ENCODE measurements at regions not wholly inside any gene's neighbourhood (a gene's known extent, or its start where the extent isn't known, plus 50 kb on each side); places are given as distances from the start of the nearest gene placed in this dataset.

DNA sequence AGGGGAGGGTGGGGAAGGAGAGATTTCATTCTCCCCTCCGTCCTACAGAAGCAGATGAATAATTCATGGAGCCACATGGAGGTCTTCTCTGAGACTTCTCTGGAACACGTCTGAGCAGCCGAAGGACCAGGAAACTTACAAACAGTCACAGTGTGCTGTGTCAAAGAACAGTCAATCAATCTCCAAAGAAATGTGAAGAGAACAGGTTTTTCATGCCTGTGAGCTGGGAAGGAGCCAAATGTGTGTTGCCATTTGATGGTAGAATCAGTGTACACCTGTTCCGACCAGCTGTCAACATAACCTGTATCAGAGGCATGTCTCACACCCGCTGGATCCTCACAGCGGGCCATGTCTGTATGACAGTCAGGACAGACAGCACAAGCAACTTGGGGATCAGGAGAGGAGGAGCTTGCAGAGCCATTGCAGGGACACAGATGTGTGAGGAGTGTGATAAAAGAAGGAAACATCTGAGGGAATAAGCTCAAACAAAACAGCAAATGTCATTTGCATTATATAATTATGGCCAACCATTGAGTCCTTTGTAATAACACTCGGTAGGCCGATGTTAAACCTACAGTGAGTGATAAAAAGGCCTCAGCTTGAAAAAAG, 298.5 kb downstream of the EN1 start:
- no peaks in the 10 kb centered on the region for H3K9me3 ChIP-seq (ENCODE audit: low read depth)
- H3K9ac ChIP-seq, result no peak overlapping the region
- Mint-ChIP-seq H3K36me3 (peaks cover 4% of the 10 kb centered on the region), H3K9me3 (peaks cover 7% of the 10 kb centered on the region), H3K27ac (peak overlapping the region; percentile 7), H3K27me3 (ENCODE audit: insufficient read depth, low read depth) (peaks cover 2% of the 10 kb centered on the region), H3K4me3 (no peak overlapping the region), H3K4me1 (peaks cover 11% of the 10 kb centered on the region)
- no peaks in the 10 kb centered on the region for H3K4me1 ChIP-seq
- DNase-seq (ENCODE audit: low spot score), result no peak
- no peaks in the 10 kb centered on the region for H4K20me1 ChIP-seq (ENCODE audit: low read depth)
- H2AFZ ChIP-seq (replicated peaks), result no peak overlapping the region
- no peaks in the 10 kb centered on the region for H3K27me3 ChIP-seq
- H3K27ac ChIP-seq, result no peak overlapping the region
- H3K4me2 ChIP-seq, result no peak overlapping the region
- no peaks in the 10 kb centered on the region for H3K36me3 ChIP-seq
- H3K79me2 ChIP-seq (ENCODE audit: low read depth), result no peaks in the 10 kb centered on the region
- no peak overlapping the region for H3K4me3 ChIP-seq
- H3F3A ChIP-seq (ENCODE audit: low read depth), result no peaks in the 10 kb centered on the region
- TF ChIP-seq, protein P1, sequence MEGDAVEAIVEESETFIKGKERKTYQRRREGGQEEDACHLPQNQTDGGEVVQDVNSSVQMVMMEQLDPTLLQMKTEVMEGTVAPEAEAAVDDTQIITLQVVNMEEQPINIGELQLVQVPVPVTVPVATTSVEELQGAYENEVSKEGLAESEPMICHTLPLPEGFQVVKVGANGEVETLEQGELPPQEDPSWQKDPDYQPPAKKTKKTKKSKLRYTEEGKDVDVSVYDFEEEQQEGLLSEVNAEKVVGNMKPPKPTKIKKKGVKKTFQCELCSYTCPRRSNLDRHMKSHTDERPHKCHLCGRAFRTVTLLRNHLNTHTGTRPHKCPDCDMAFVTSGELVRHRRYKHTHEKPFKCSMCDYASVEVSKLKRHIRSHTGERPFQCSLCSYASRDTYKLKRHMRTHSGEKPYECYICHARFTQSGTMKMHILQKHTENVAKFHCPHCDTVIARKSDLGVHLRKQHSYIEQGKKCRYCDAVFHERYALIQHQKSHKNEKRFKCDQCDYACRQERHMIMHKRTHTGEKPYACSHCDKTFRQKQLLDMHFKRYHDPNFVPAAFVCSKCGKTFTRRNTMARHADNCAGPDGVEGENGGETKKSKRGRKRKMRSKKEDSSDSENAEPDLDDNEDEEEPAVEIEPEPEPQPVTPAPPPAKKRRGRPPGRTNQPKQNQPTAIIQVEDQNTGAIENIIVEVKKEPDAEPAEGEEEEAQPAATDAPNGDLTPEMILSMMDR (IDR thresholded peaks at IDR 0.05), result no peak

DNA sequence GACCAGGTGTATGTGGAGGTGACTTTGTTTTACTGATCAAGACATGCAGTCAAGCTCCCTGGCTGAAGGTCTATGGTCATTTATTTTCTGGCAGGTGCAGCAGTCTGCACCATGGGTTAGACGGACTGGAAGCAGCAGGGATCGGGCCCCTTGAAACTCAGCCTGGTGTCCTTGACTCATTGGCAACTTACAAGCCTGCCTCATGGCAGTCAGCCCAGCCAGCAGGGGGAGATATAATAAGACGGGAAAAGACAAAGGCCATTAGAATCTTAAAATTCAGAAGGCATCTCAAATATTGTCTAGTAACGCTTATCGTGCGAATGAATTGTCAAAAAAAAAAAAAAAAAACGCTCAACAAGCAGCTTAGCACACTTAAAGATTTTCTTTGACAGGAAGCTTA, 308.2 kb downstream of the EN1 start:
- H3K27ac ChIP-seq, result no peak overlapping the region
- no peak overlapping the region for H2AFZ ChIP-seq (replicated peaks)
- H3K79me2 ChIP-seq (ENCODE audit: low read depth), result no peaks in the 10 kb centered on the region
- Mint-ChIP-seq H3K4me1 (no peaks in the 10 kb centered on the region), H3K27ac (no peak overlapping the region), H3K4me3 (no peak overlapping the region), H3K27me3 (ENCODE audit: insufficient read depth, low read depth) (peaks cover 12% of the 10 kb centered on the region), H3K36me3 (peaks cover 3% of the 10 kb centered on the region), H3K9me3 (peaks cover 11% of the 10 kb centered on the region)
- no peaks in the 10 kb centered on the region for H3K27me3 ChIP-seq
- no peaks in the 10 kb centered on the region for H4K20me1 ChIP-seq (ENCODE audit: low read depth)
- H3K9me3 ChIP-seq (ENCODE audit: low read depth), result no peaks in the 10 kb centered on the region
- DNase-seq (ENCODE audit: low spot score), result peak; percentile 31
- H3K4me3 ChIP-seq, result no peak overlapping the region
- no peaks in the 10 kb centered on the region for H3K4me1 ChIP-seq
- H3K36me3 ChIP-seq, result no peaks in the 10 kb centered on the region
- no peak overlapping the region for H3K9ac ChIP-seq
- TF ChIP-seq, protein P1 (IDR thresholded peaks at IDR 0.05), result peak; percentile 59
- no peak for TF ChIP-seq EZH2 (IDR thresholded peaks at IDR 0.05)
- no peak overlapping the region for H3K4me2 ChIP-seq
- no peaks in the 10 kb centered on the region for H3F3A ChIP-seq (ENCODE audit: low read depth)

GRCh38 chr2:118536306-118536705, 311.1 kb downstream of the EN1 start:
- H3K27me3 ChIP-seq, result no peaks in the 10 kb centered on the region
- Mint-ChIP-seq H3K27ac (no peak overlapping the region), H3K9me3 (no peaks in the 10 kb centered on the region), H3K36me3 (no peaks in the 10 kb centered on the region), H3K4me1 (peaks cover 2% of the 10 kb centered on the region), H3K4me3 (no peak overlapping the region), H3K27me3 (ENCODE audit: insufficient read depth, low read depth) (peaks cover 20% of the 10 kb centered on the region)
- no peaks in the 10 kb centered on the region for H3K79me2 ChIP-seq (ENCODE audit: low read depth)
- H3K27ac ChIP-seq, result no peak overlapping the region
- H3K9me3 ChIP-seq (ENCODE audit: low read depth), result no peaks in the 10 kb centered on the region
- H3K4me3 ChIP-seq, result no peak overlapping the region
- H3F3A ChIP-seq (ENCODE audit: low read depth), result no peaks in the 10 kb centered on the region
- H3K4me1 ChIP-seq, result no peaks in the 10 kb centered on the region
- no peak overlapping the region for H3K4me2 ChIP-seq
- no peak overlapping the region for H3K9ac ChIP-seq
- DNase-seq (ENCODE audit: low spot score), result no peak
- no peaks in the 10 kb centered on the region for H4K20me1 ChIP-seq (ENCODE audit: low read depth)
- no peaks in the 10 kb centered on the region for H3K36me3 ChIP-seq
- TF ChIP-seq EZH2phosphoT487 (IDR thresholded peaks at IDR 0.05), result no peak
- TF ChIP-seq, protein P1 (IDR thresholded peaks at IDR 0.05), result no peak
- TF ChIP-seq EZH2 (IDR thresholded peaks at IDR 0.05), result no peak
- no peak overlapping the region for H2AFZ ChIP-seq (replicated peaks)

Measured in neural progenitor cell (in vitro differentiated cells).